C4-2B (cell line): ENCODE measurements at regions not wholly inside any gene's neighbourhood (a gene's known extent, or its start where the extent isn't known, plus 50 kb on each side); places are given as distances from the start of the nearest gene placed in this dataset.

Source experiments
- ZFX ChIP-seq: fragments of 450-650 bp; IDR thresholded peaks from 2 replicates; pipeline ENCODE4 v1.6.1; 2017
- TF ChIP-seq, protein P1 (sequence below): fragments of 450-650 bp; conservative IDR thresholded peaks from 2 replicates; pipeline ENCODE4 v1.5.1; 2017; ENCODE audit warnings: mild to moderate bottlenecking

DNA sequence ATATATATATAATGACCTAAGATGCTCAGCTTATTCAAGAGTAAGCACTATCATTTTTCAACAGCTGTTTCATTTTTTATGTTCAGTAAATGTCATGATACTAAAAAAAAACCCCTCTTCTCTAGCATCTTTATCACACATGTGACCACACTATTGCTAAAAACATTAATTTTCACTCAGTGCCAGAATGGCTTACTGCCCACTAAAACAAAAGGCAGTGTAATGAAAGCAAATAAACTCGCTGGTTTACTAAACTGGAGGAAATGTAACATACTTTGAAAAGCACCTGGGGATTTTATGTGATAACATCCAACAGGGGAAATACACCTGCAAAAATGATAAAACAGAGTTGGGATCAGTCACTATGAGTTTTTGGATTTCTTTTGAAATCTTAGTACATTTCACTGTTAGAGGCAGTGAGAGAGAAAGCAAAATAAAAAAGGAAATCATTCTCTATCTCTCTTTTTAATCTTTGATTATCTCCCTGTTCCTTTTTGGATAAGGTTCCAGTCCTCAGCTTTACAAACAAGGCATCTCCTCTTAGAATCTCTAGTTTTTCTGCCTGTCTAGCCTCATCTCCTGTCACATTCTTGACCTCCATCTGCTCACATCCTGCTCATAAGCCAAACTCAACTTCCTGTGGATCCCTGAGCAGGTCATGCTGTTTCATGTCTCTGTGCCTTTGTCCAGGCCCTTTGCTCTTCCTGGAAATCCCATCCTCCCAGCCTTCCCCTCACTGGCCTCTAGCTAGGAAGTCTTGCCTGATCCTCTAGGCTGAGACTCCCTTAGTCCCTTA, 338.0 kb downstream of the MAN2A1 start:
- TF ChIP-seq, protein P1, sequence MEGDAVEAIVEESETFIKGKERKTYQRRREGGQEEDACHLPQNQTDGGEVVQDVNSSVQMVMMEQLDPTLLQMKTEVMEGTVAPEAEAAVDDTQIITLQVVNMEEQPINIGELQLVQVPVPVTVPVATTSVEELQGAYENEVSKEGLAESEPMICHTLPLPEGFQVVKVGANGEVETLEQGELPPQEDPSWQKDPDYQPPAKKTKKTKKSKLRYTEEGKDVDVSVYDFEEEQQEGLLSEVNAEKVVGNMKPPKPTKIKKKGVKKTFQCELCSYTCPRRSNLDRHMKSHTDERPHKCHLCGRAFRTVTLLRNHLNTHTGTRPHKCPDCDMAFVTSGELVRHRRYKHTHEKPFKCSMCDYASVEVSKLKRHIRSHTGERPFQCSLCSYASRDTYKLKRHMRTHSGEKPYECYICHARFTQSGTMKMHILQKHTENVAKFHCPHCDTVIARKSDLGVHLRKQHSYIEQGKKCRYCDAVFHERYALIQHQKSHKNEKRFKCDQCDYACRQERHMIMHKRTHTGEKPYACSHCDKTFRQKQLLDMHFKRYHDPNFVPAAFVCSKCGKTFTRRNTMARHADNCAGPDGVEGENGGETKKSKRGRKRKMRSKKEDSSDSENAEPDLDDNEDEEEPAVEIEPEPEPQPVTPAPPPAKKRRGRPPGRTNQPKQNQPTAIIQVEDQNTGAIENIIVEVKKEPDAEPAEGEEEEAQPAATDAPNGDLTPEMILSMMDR = no peak
- no peak for TF ChIP-seq ZFX
